ENCODE measurements at regions not wholly inside any gene's neighbourhood (a gene's known extent, or its start where the extent isn't known, plus 50 kb on each side); places are given as distances from the start of the nearest gene placed in this dataset.

- H3K27me3 ChIP-seq (ENCODE audit: control insufficient read depth, insufficient read depth, low read length) = no peaks in the 10 kb centered on the region
- no peaks in the 10 kb centered on the region for H3K9me3 ChIP-seq (ENCODE audit: control insufficient read depth, insufficient read depth, low read length)
- no peak overlapping the region for H3K27ac ChIP-seq (ENCODE audit: low read depth, low read length)
- H3K36me3 ChIP-seq (ENCODE audit: control insufficient read depth, insufficient read depth, low read length) = no peaks in the 10 kb centered on the region
- H3K4me3 ChIP-seq (ENCODE audit: low read depth, low read length) = no peak overlapping the region
- H3K4me1 ChIP-seq (ENCODE audit: control insufficient read depth, insufficient read depth, low read length) = no peaks in the 10 kb centered on the region
- no peak for DNase-seq (ENCODE audit: low read depth in 4 of 6, low spot score in 6 of 6)
- no CpG with 5 or more reads among the region's 3 CpGs for WGBS (ENCODE audit: insufficient coverage)
Measured at GRCh38 chr13:89857502-89857901, 1490.0 kb upstream of the MIR17HG start.

DNA sequence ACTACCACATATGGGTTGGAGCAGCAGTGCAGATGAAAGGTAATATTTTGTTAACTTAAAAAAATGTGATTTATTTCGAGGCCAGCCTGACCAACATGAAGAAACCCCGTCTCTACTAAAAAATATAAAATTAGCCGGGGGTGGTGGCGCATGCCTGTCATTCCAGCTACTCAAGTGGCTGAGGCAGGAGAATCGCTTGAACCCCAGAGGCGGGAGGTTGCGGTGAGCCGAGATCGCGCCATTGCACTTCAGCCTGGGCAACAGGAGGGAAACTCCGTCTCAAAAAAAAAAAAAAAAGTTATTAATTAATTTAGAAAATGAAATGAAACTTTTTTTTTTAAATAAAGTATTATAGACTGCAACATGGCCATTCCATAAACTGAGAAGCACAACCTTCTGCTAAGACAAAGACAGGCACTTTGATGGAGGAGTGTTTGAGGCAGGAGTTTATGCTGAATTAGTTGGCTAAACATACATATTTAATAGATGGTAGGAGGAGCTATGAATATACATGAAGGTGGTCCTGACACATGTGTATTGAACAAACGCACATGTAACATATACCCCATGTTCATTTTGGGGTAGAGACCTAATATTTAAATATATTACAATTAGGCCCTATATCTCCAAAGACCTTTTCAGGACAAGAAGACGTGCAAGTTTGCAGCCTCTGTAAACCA, 1485.3 kb upstream of the MIR17HG start:
- Histone ChIP-seq H3K4me3 (ENCODE audit: low read depth, low read length) (no peak overlapping the region), H3K27ac (ENCODE audit: low read depth, low read length) (no peak overlapping the region), H3K9me3 (ENCODE audit: control insufficient read depth, insufficient read depth, low read length) (no peaks in the 10 kb centered on the region), H3K36me3 (ENCODE audit: control insufficient read depth, insufficient read depth, low read length) (no peaks in the 10 kb centered on the region), H3K4me1 (ENCODE audit: control insufficient read depth, insufficient read depth, low read length) (no peaks in the 10 kb centered on the region), H3K27me3 (ENCODE audit: control insufficient read depth, insufficient read depth, low read length) (no peaks in the 10 kb centered on the region)
- no peak for DNase-seq (ENCODE audit: low read depth in 4 of 6, low spot score in 6 of 6)
- WGBS (ENCODE audit: insufficient coverage) = 87% methylated on average over 3 of the region's 13 CpGs

- Histone ChIP-seq H3K4me3 (ENCODE audit: low read depth, low read length) (no peak overlapping the region), H3K36me3 (ENCODE audit: control insufficient read depth, insufficient read depth, low read length) (no peaks in the 10 kb centered on the region), H3K27ac (ENCODE audit: low read depth, low read length) (no peak overlapping the region), H3K27me3 (ENCODE audit: control insufficient read depth, insufficient read depth, low read length) (no peaks in the 10 kb centered on the region), H3K4me1 (ENCODE audit: control insufficient read depth, insufficient read depth, low read length) (no peaks in the 10 kb centered on the region), H3K9me3 (ENCODE audit: control insufficient read depth, insufficient read depth, low read length) (no peaks in the 10 kb centered on the region)
- no peak for DNase-seq (ENCODE audit: low read depth in 4 of 6, low spot score in 6 of 6)
- 100% methylated on average over 3 of the region's 4 CpGs for WGBS (ENCODE audit: insufficient coverage)
Measured at GRCh38 chr13:89862691-89863036, 1484.8 kb upstream of the MIR17HG start.

DNA sequence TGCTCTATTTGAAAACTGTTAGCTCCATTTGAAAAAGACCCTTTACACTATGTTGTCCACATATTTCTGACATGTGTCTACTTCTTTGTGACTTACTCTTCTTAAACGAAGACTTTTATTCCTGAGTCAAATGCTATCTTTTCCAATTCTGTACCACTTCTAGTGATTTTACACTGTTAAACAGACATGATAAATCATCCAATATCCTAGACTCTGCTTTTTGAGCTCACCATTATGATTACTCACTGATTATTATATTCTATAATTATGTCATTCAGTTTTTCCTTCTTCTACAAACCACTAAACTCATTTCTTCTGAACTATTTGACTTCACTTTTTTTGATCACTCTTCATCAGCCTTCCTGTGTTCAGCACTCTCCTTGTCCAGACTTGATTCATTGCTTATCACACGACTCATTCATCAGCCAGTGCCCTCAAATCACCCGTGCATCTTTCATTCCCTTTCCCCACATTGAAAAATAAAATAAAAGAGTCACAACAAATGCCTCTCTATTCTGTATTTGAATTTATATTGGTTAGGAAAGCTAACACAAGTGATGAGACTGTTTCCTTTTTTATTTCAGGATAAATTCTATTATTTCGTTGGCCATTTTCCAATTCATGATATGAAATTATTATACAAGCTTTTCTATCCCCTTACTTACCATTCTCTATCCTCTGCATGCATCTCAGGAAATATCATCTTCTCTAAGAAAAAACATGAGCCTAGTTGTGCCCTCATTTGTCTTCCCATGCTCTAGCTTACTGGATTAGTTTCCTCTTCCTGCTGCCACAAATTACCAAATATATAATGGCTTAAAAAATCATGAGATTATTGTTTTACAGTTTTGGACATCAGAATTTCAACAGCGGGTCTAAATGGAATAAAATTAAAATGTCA, 1482.1 kb upstream of the MIR17HG start:
- no peaks in the 10 kb centered on the region for H3K27me3 ChIP-seq (ENCODE audit: control insufficient read depth, insufficient read depth, low read length)
- DNase-seq (ENCODE audit: low read depth in 4 of 6, low spot score in 6 of 6) = no peak
- no peaks in the 10 kb centered on the region for H3K36me3 ChIP-seq (ENCODE audit: control insufficient read depth, insufficient read depth, low read length)
- no peaks in the 10 kb centered on the region for H3K4me1 ChIP-seq (ENCODE audit: control insufficient read depth, insufficient read depth, low read length)
- no peak overlapping the region for H3K4me3 ChIP-seq (ENCODE audit: low read depth, low read length)
- H3K9me3 ChIP-seq (ENCODE audit: control insufficient read depth, insufficient read depth, low read length) = no peaks in the 10 kb centered on the region
- H3K27ac ChIP-seq (ENCODE audit: low read depth, low read length) = no peak overlapping the region
- no CpG with 5 or more reads among the region's 5 CpGs for WGBS (ENCODE audit: insufficient coverage)

DNA sequence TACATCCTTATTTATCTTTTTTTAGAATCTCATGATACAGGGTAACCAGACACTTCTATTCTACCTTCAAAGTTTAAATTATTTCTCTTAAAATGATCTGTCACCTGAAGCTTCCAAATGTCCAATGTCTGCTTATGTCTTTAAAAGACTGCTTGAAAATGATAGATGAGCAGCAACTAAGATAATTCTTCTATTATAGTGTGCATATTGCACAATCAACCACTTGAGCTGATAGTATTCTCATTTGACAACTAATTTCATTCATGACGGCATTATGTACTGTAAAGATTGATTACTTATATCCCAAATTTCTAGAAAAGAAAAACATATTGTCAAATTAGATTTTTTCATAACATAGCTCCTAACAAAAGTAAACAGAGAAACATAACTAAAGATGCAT, 1478.2 kb upstream of the MIR17HG start:
- Histone ChIP-seq H3K36me3 (ENCODE audit: control insufficient read depth, insufficient read depth, low read length) (no peaks in the 10 kb centered on the region), H3K4me3 (ENCODE audit: low read depth, low read length) (no peak overlapping the region), H3K27ac (ENCODE audit: low read depth, low read length) (no peak overlapping the region), H3K9me3 (ENCODE audit: control insufficient read depth, insufficient read depth, low read length) (no peaks in the 10 kb centered on the region), H3K4me1 (ENCODE audit: control insufficient read depth, insufficient read depth, low read length) (no peaks in the 10 kb centered on the region), H3K27me3 (ENCODE audit: control insufficient read depth, insufficient read depth, low read length) (no peaks in the 10 kb centered on the region)
- no peak for DNase-seq (ENCODE audit: low read depth in 4 of 6, low spot score in 6 of 6)
- no CpG with 5 or more reads among the region's 1 CpG for WGBS (ENCODE audit: insufficient coverage)

DNA sequence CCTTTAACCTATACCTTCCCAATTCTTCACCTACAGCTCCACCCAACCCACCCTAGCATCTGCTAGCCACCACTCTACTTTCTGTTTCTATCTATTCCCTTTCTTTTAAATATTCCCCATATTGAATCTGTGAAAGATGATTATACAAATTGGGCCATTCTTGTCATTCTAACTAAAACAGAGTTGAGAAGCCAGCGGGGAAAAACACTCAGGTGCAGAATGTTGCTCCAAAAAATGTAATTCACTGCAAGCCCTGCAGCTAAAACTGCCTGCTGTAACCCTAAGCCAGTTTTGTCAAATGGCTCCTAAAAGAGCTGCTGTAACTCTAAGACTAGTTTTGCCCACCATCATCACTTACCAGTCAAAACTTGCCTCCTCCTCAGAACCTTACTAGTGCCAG, 1468.6 kb upstream of the MIR17HG start:
- no peaks in the 10 kb centered on the region for H3K4me1 ChIP-seq (ENCODE audit: control insufficient read depth, insufficient read depth, low read length)
- DNase-seq (ENCODE audit: low read depth in 4 of 6, low spot score in 6 of 6) = no peak
- H3K36me3 ChIP-seq (ENCODE audit: control insufficient read depth, insufficient read depth, low read length) = no peaks in the 10 kb centered on the region
- no peaks in the 10 kb centered on the region for H3K9me3 ChIP-seq (ENCODE audit: control insufficient read depth, insufficient read depth, low read length)
- no peak overlapping the region for H3K4me3 ChIP-seq (ENCODE audit: low read depth, low read length)
- H3K27ac ChIP-seq (ENCODE audit: low read depth, low read length) = no peak overlapping the region
- WGBS (ENCODE audit: insufficient coverage) = no CpG with 5 or more reads among the region's 1 CpG
- no peaks in the 10 kb centered on the region for H3K27me3 ChIP-seq (ENCODE audit: control insufficient read depth, insufficient read depth, low read length)

DNA sequence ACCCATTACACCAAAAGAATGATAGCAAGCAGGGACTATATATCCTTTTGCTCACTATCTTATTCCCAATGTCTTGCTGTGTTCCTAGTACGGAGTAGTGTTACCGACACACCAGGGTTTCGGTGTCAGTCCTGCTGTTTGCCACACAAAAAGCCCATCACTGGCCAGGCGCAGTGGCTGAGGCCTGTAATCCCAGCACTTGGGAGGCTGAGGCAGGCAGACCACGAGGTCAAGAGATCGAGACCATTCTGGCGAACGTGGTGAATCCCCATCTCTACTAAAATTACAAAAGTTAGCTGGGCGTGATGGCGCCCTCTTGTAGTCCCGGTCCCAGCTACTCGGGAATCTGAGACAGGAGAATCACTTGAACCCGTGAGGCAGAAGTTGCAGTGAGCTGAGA, 1467.3 kb upstream of the MIR17HG start:
- Histone ChIP-seq H3K4me1 (ENCODE audit: control insufficient read depth, insufficient read depth, low read length) (no peaks in the 10 kb centered on the region), H3K27me3 (ENCODE audit: control insufficient read depth, insufficient read depth, low read length) (no peaks in the 10 kb centered on the region), H3K36me3 (ENCODE audit: control insufficient read depth, insufficient read depth, low read length) (no peaks in the 10 kb centered on the region), H3K27ac (ENCODE audit: low read depth, low read length) (no peak overlapping the region), H3K4me3 (ENCODE audit: low read depth, low read length) (no peak overlapping the region), H3K9me3 (ENCODE audit: control insufficient read depth, insufficient read depth, low read length) (no peaks in the 10 kb centered on the region)
- DNase-seq (ENCODE audit: low read depth in 4 of 6, low spot score in 6 of 6) = no peak
- WGBS (ENCODE audit: insufficient coverage) = 98% methylated on average over 11 of the region's 13 CpGs

DNA sequence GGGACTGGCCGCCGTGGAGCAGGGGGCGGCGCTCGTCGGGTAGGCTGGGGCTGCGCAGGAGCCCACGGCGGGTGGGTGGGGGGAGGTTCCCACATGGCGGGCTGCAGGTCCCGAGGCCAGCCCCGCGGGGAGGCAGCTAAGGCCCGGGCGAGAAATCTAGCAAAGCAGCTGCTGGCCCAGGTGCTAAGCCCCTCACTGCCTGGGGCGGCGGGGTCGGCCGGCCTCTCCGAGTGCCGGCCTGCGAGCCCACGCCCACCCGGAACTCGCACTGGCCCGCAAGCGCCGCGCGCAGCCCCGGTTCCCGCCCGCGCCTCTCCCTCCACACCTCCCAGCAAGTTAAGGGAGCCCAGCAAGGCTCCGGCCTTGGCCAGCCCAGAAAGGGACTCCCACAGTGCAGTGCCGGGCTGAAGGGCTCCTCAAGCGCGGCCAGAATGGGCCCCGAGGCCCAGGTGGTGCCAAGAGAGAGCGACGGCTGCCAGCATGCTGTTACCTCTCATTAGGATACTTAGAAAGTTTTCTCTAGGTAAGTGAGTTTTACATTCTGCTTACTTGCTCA, 1463.5 kb upstream of the MIR17HG start:
- Histone ChIP-seq H3K27ac (ENCODE audit: low read depth, low read length) (no peak overlapping the region), H3K27me3 (ENCODE audit: control insufficient read depth, insufficient read depth, low read length) (no peaks in the 10 kb centered on the region), H3K36me3 (ENCODE audit: control insufficient read depth, insufficient read depth, low read length) (no peaks in the 10 kb centered on the region), H3K9me3 (ENCODE audit: control insufficient read depth, insufficient read depth, low read length) (no peaks in the 10 kb centered on the region), H3K4me1 (ENCODE audit: control insufficient read depth, insufficient read depth, low read length) (no peaks in the 10 kb centered on the region), H3K4me3 (ENCODE audit: low read depth, low read length) (no peak overlapping the region)
- no peak for DNase-seq (ENCODE audit: low read depth in 4 of 6, low spot score in 6 of 6)
- WGBS (ENCODE audit: insufficient coverage) = 88% methylated on average over 22 of the region's 41 CpGs

GRCh38 chr13:89890806-89891205, 1456.7 kb upstream of the MIR17HG start:
- H3K9me3 ChIP-seq (ENCODE audit: control insufficient read depth, insufficient read depth, low read length) = no peaks in the 10 kb centered on the region
- H3K36me3 ChIP-seq (ENCODE audit: control insufficient read depth, insufficient read depth, low read length) = no peaks in the 10 kb centered on the region
- no peak overlapping the region for H3K4me3 ChIP-seq (ENCODE audit: low read depth, low read length)
- H3K27me3 ChIP-seq (ENCODE audit: control insufficient read depth, insufficient read depth, low read length) = no peaks in the 10 kb centered on the region
- no peak for DNase-seq (ENCODE audit: low read depth in 4 of 6, low spot score in 6 of 6)
- no peak overlapping the region for H3K27ac ChIP-seq (ENCODE audit: low read depth, low read length)
- no peaks in the 10 kb centered on the region for H3K4me1 ChIP-seq (ENCODE audit: control insufficient read depth, insufficient read depth, low read length)

DNA sequence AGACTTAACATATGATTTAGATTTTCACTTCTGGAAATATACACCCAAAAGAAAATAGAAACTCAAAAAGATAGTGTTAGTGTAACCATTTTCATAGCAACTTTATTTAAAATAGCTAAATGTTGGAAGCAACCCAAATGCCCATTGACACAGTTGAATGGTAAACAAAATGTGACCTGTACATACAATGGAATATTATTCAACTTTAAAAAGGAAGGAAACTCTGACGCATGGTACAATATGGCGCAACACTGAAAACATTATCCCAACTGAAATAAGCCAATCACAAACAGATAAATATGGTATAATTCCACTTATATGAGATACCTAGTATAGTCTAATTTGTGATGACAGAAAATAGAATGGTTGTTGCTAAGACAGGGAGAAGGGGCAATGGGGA, 1456.1 kb upstream of the MIR17HG start:
- no CpG with 5 or more reads among the region's 2 CpGs for WGBS (ENCODE audit: insufficient coverage)

More for the DNA sequence above, 1456.1 kb upstream of the MIR17HG start:
- H3K36me3 ChIP-seq (ENCODE audit: control insufficient read depth, insufficient read depth, low read length) = no peaks in the 10 kb centered on the region
- no peak overlapping the region for H3K4me3 ChIP-seq (ENCODE audit: low read depth, low read length)
- DNase-seq (ENCODE audit: low read depth in 4 of 6, low spot score in 6 of 6) = no peak
- no peaks in the 10 kb centered on the region for H3K27me3 ChIP-seq (ENCODE audit: control insufficient read depth, insufficient read depth, low read length)
- H3K9me3 ChIP-seq (ENCODE audit: control insufficient read depth, insufficient read depth, low read length) = no peaks in the 10 kb centered on the region
- H3K4me1 ChIP-seq (ENCODE audit: control insufficient read depth, insufficient read depth, low read length) = no peaks in the 10 kb centered on the region
- H3K27ac ChIP-seq (ENCODE audit: low read depth, low read length) = no peak overlapping the region

Data from spinal cord (tissue), 9 donors.